Activated CD8-positive, alpha-beta T cell treated with anti-CD3 and anti-CD28 coated beads for 36 hours (primary cell): ENCODE measurements at regions not wholly inside any gene's neighbourhood (a gene's known extent, or its start where the extent isn't known, plus 50 kb on each side); places are given as distances from the start of the nearest gene placed in this dataset.

Source experiments
- ATAC-seq: fragments of 200-7000 bp; cut with Tn5 transposase; one replicate; pipeline ENCODE4 v1.10.0; 2021; ENCODE audit warnings: mild to moderate bottlenecking, moderate library complexity
- CTCF ChIA-PET: fragments of 350-600 bp; sonication (Branson Sonifier 250); formaldehyde crosslinking; loops from one replicate; lab custom pipeline; 2021; ENCODE audit warnings: antibody characterized with exemption; lab: Charles Lee
- POLR2A ChIA-PET: fragments of 350-600 bp; sonication (Branson Sonifier 250); formaldehyde crosslinking; loops from one replicate; lab custom pipeline; 2021; ENCODE audit warnings: antibody characterized with exemption; lab: Charles Lee
- DNase-seq: peaks from one replicate; pipeline ENCODE4 v3.0.0-alpha.2; 2020
- H3K27ac Mint-ChIP-seq: one replicate; pipeline ENCODE4 v1.8.0; 2021; ENCODE audit warnings: mild to moderate bottlenecking, mixed read lengths
- H3K27me3 Mint-ChIP-seq: one replicate; pipeline ENCODE4 v1.8.0; 2021; ENCODE audit warnings: mixed read lengths
- H3K36me3 Mint-ChIP-seq: one replicate; pipeline ENCODE4 v1.8.0; 2021; ENCODE audit warnings: low read depth, mixed read lengths
- H3K4me1 Mint-ChIP-seq: one replicate; pipeline ENCODE4 v1.8.0; 2021; ENCODE audit warnings: low read depth, mixed read lengths
- H3K4me3 Mint-ChIP-seq: one replicate; pipeline ENCODE4 v1.8.0; 2021; ENCODE audit warnings: mild to moderate bottlenecking, moderate library complexity, mixed read lengths
- H3K9me3 Mint-ChIP-seq: one replicate; pipeline ENCODE4 v1.8.0; 2021; ENCODE audit warnings: mixed read lengths
- CTCF ChIP-seq: fragments of 200-600 bp; IDR thresholded peaks from one replicate; pipeline ENCODE4 v1.8.0; 2022; ENCODE audit warnings: antibody characterized with exemption, mild to moderate bottlenecking
- intact Hi-C: fragments of 100-400 bp; cut with micrococcal nuclease; formaldehyde crosslinking; loops from one replicate; pipeline ENCODE4 v1.10.0; 2022

- DNase-seq (no peak), ATAC-seq (no peak)
- ChIA-PET POLR2A (no interaction called here), CTCF (no interaction called here)
- H3K27me3 Mint-ChIP-seq: peaks cover 1% of the 10 kb centered on the region
- H3K36me3 Mint-ChIP-seq: no peaks in the 10 kb centered on the region
- H3K4me3 Mint-ChIP-seq: no peak overlapping the region
- TF ChIP-seq CTCF: no peak
- peaks cover 2% of the 10 kb centered on the region for H3K9me3 Mint-ChIP-seq
- H3K27ac Mint-ChIP-seq: no peak overlapping the region
- intact Hi-C loops: no loop called here
- H3K4me1 Mint-ChIP-seq: no peaks in the 10 kb centered on the region
Observed at GRCh38 chr13:34257966-34258365, 440.0 kb downstream of the RFC3 start.

GRCh38 chr13:34258646-34259386 is 440.9 kb downstream of the RFC3 start:
- ChIA-PET POLR2A (no interaction called here), CTCF (no interaction called here)
- no peak for TF ChIP-seq CTCF
- Mint-ChIP-seq H3K4me3 (no peak overlapping the region), H3K9me3 (peaks cover 2% of the 10 kb centered on the region), H3K27me3 (peaks cover 1% of the 10 kb centered on the region), H3K27ac (no peak overlapping the region), H3K4me1 (no peaks in the 10 kb centered on the region), H3K36me3 (no peaks in the 10 kb centered on the region)
- intact Hi-C loops: no loop called here
- DNase-seq: no peak
- ATAC-seq: no peak

- H3K36me3 Mint-ChIP-seq: no peaks in the 10 kb centered on the region
- H3K27ac Mint-ChIP-seq: no peak overlapping the region
- no peak overlapping the region for H3K4me3 Mint-ChIP-seq
- H3K9me3 Mint-ChIP-seq: no peaks in the 10 kb centered on the region
- no peaks in the 10 kb centered on the region for H3K27me3 Mint-ChIP-seq
- intact Hi-C loops: no loop called here
- TF ChIP-seq CTCF: no peak
- ChIA-PET CTCF (no interaction called here), POLR2A (no interaction called here)
- no peaks in the 10 kb centered on the region for H3K4me1 Mint-ChIP-seq
- ATAC-seq (no peak), DNase-seq (no peak)
Observed at GRCh38 chr13:34263681-34264080, 445.7 kb downstream of the RFC3 start.

DNA sequence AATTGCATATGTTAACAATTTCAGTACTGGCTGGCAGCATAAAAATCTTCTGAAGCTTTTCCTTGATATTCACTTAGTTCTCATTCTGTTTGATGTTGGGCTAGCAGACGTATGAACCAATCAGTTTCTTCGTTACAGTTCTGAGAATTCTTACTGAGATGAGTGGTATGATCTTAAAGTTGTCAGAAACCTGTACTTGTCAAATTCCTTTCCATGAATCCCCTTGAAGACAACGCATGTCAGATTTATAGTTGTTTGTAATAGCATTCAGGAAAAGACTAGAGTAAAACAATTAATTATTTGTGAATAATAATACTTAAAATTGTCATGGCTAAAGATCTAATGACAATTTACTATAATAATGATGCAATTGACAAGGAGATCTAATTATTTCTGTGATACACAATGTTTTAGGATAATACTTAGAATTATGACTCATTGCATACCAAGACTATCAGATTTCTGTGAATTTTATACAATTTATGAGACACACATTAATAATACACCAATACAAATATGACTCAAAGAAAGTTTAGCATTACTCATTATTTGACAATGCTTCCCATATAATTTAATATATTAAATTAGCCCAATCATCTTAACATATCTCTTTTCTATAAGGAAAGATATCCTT is 447.2 kb downstream of the RFC3 start:
- Mint-ChIP-seq H3K36me3 (no peaks in the 10 kb centered on the region), H3K27ac (no peak overlapping the region)
- no peak for ATAC-seq

More for the DNA sequence above, 447.2 kb downstream of the RFC3 start:
- Mint-ChIP-seq H3K9me3 (no peaks in the 10 kb centered on the region), H3K27me3 (no peaks in the 10 kb centered on the region), H3K4me1 (no peaks in the 10 kb centered on the region), H3K4me3 (no peak overlapping the region)
- intact Hi-C loops: no loop called here
- ChIA-PET POLR2A (no interaction called here), CTCF (no interaction called here)
- no peak for DNase-seq
- no peak for TF ChIP-seq CTCF
